MCF 10A (cell line): ENCODE measurements at regions not wholly inside any gene's neighbourhood (a gene's known extent, or its start where the extent isn't known, plus 50 kb on each side); places are given as distances from the start of the nearest gene placed in this dataset.

ENCODE experiments used
- BruUV-seq: library from RNA; stranded (reverse); fragments of 400-500 nt; replicated peaks from 2 replicates; lab custom pipeline; 2021; lab: Mats Ljungman, UMichigan
- CTCF ChIA-PET: fragments of 300-600 bp; sonication (Branson Sonifier 250); formaldehyde crosslinking; extraction: SDS; loops from one replicate; lab custom pipeline; 2021; ENCODE audit warnings: antibody characterized with exemption, inconsistent platforms; lab: Yijun Ruan, JAX
- POLR2A ChIA-PET: fragments of 300-600, 350-650 bp; sonication (Branson Sonifier 250); formaldehyde crosslinking; extraction: SDS; loops from one replicate; lab custom pipeline; 2020; ENCODE audit warnings: antibody characterized with exemption, inconsistent platforms; lab: Yijun Ruan, JAX
- DNase-seq: peaks from one replicate; pipeline ENCODE4 v3.0.0-alpha.2; 2018; ENCODE audit not compliant: unreplicated experiment
- H3K27ac Mint-ChIP-seq: one replicate; pipeline ENCODE4 v1.8.0; 2022; ENCODE audit warnings: mild to moderate bottlenecking, low read depth, mixed read lengths; ENCODE audit not compliant: unreplicated experiment
- H3K27me3 Mint-ChIP-seq: one replicate; pipeline ENCODE4 v1.8.0; 2022; ENCODE audit warnings: mixed read lengths; ENCODE audit not compliant: insufficient read depth, unreplicated experiment
- H3K36me3 Mint-ChIP-seq: one replicate; pipeline ENCODE4 v1.8.0; 2022; ENCODE audit warnings: mild to moderate bottlenecking, moderate library complexity, mixed read lengths; ENCODE audit not compliant: insufficient read depth, unreplicated experiment
- H3K4me1 Mint-ChIP-seq: one replicate; pipeline ENCODE4 v1.8.0; 2022; ENCODE audit warnings: mixed read lengths; ENCODE audit not compliant: insufficient read depth, unreplicated experiment
- H3K4me3 Mint-ChIP-seq: one replicate; pipeline ENCODE4 v1.8.0; 2022; ENCODE audit warnings: mild to moderate bottlenecking, moderate library complexity, mixed read lengths; ENCODE audit not compliant: unreplicated experiment
- H3K9me3 Mint-ChIP-seq: one replicate; pipeline ENCODE4 v1.8.0; 2022; ENCODE audit warnings: mixed read lengths; ENCODE audit not compliant: unreplicated experiment
- intact Hi-C: fragments of 100-400 bp; cut with micrococcal nuclease; formaldehyde crosslinking; loops from 2 replicates; pipeline ENCODE4 v1.14.1; 2022
- TF ChIP-seq, protein P1 (sequence below): fragments of 200-600 bp; IDR thresholded peaks from one replicate; pipeline ENCODE4 v1.8.0; 2022; ENCODE audit warnings: antibody characterized with exemption, mild to moderate bottlenecking; ENCODE audit not compliant: unreplicated experiment

DNA sequence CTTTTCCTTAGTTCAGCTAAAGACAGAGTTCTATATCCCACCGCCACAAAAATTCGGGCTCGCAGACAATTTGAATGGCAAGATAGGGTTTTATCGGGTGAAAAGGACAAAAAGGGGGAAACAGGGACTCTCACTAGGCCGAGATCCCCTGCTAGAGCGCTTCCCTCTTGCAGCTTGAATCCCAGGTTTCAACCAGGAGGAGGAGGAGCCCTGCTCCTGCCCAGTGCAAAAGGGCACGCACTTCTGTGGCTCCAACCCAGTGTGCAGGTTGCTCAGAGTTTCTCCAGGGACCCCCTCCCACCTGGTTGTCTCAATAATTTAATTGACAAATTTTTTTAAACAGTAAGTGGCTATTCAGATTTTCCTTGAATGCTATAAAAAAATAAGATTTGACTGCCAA, 152.6 kb upstream of the LUZP2 start:
- H3K27ac Mint-ChIP-seq = no peak overlapping the region
- BruUV-seq = no TSS peak
- no peak overlapping the region for H3K4me3 Mint-ChIP-seq
- H3K4me1 Mint-ChIP-seq = no peaks in the 10 kb centered on the region
- no peaks in the 10 kb centered on the region for H3K27me3 Mint-ChIP-seq
- POLR2A ChIA-PET = no interaction called here
- no peaks in the 10 kb centered on the region for H3K36me3 Mint-ChIP-seq
- TF ChIP-seq, protein P1, sequence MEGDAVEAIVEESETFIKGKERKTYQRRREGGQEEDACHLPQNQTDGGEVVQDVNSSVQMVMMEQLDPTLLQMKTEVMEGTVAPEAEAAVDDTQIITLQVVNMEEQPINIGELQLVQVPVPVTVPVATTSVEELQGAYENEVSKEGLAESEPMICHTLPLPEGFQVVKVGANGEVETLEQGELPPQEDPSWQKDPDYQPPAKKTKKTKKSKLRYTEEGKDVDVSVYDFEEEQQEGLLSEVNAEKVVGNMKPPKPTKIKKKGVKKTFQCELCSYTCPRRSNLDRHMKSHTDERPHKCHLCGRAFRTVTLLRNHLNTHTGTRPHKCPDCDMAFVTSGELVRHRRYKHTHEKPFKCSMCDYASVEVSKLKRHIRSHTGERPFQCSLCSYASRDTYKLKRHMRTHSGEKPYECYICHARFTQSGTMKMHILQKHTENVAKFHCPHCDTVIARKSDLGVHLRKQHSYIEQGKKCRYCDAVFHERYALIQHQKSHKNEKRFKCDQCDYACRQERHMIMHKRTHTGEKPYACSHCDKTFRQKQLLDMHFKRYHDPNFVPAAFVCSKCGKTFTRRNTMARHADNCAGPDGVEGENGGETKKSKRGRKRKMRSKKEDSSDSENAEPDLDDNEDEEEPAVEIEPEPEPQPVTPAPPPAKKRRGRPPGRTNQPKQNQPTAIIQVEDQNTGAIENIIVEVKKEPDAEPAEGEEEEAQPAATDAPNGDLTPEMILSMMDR = no peak
- H3K9me3 Mint-ChIP-seq = no peaks in the 10 kb centered on the region
- CTCF ChIA-PET = interaction anchor here (0.6 kb wide), 1 partner anchor 326 kb away, joined by 3 read pairs; no protein-coding TSS in a partner anchor
- intact Hi-C loops = no loop called here
- no peak for DNase-seq

DNA sequence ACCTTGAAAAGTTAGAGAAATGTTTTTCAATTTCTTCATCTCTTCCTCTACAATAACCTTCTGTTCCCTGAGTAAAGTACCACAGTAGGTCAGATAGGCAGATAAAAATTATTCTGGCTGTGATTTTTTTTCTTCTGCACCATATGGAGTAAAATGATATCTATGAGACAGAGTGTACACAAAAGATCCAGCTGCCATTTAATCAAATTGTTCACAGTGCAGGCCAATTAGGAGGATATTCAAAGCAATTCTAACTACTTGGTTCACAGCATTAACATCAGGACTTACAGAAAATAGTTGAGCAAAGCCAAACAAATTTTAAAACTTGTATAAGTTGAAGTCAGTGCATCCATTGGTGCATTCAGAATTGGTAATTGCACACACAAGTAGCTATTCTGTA, 147.9 kb upstream of the LUZP2 start:
- TF ChIP-seq, protein P1 = no peak
- H3K36me3 Mint-ChIP-seq = no peaks in the 10 kb centered on the region
- H3K27me3 Mint-ChIP-seq = no peaks in the 10 kb centered on the region
- DNase-seq = no peak
- intact Hi-C loops = no loop called here
- no peak overlapping the region for H3K27ac Mint-ChIP-seq
- H3K4me1 Mint-ChIP-seq = no peaks in the 10 kb centered on the region
- no TSS peak for BruUV-seq
- H3K9me3 Mint-ChIP-seq = no peaks in the 10 kb centered on the region
- ChIA-PET POLR2A (no interaction called here), CTCF (no interaction called here)
- no peak overlapping the region for H3K4me3 Mint-ChIP-seq

- Mint-ChIP-seq H3K27ac (no peak overlapping the region), H3K4me3 (no peak overlapping the region), H3K27me3 (no peaks in the 10 kb centered on the region), H3K36me3 (no peaks in the 10 kb centered on the region), H3K9me3 (no peaks in the 10 kb centered on the region), H3K4me1 (no peaks in the 10 kb centered on the region)
- BruUV-seq = no TSS peak
- TF ChIP-seq, protein P1 = no peak
- ChIA-PET POLR2A (no interaction called here), CTCF (no interaction called here)
- DNase-seq = no peak
- intact Hi-C loops = no loop called here
These were observed 145.7 kb upstream of the LUZP2 start for GRCh38 chr11:24351179-24351578.

GRCh38 chr11:24356501-24356900, 140.4 kb upstream of the LUZP2 start:
- Mint-ChIP-seq H3K27ac (no peak overlapping the region), H3K4me3 (no peak overlapping the region), H3K9me3 (no peaks in the 10 kb centered on the region), H3K4me1 (no peaks in the 10 kb centered on the region), H3K27me3 (no peaks in the 10 kb centered on the region), H3K36me3 (no peaks in the 10 kb centered on the region)
- POLR2A ChIA-PET = no interaction called here
- no TSS peak for BruUV-seq
- TF ChIP-seq, protein P1 = no peak
- CTCF ChIA-PET = no interaction called here
- no peak for DNase-seq
- intact Hi-C loops = no loop called here
